OCI-LY7 (cell line): ENCODE measurements at regions not wholly inside any gene's neighbourhood (a gene's known extent, or its start where the extent isn't known, plus 50 kb on each side); places are given as distances from the start of the nearest gene placed in this dataset.

Experiments
- CTCF ChIP-seq: fragments of 200-600 bp; sonication (generic); conservative IDR thresholded peaks from 2 replicates; pipeline ENCODE4 v1.5.1; 2014; ENCODE audit warnings: mild to moderate bottlenecking, antibody characterized with exemption, low read length, moderate library complexity, mixed read lengths
- EZH2phosphoT487 ChIP-seq: fragments of 200-600 bp; sonication (generic); IDR thresholded peaks from 2 replicates; pipeline ENCODE4 v1.6.1; 2018; ENCODE audit warnings: low read depth, borderline replicate concordance, mild to moderate bottlenecking, mixed run types, antibody characterized with exemption, low read length, moderate library complexity, mixed read lengths

GRCh38 chr11:90842681-90843080 lies 619.8 kb upstream of the CHORDC1 start:
- TF ChIP-seq CTCF (no peak), EZH2phosphoT487 (no peak)
